GM18505 (cell line): ENCODE measurements at regions not wholly inside any gene's neighbourhood (a gene's known extent, or its start where the extent isn't known, plus 50 kb on each side); places are given as distances from the start of the nearest gene placed in this dataset.

ENCODE experiments used
- ATAC-seq: cut with Tn5 transposase; IDR thresholded peaks from one replicate; pipeline ENCODE4 v1.9.1; 2021; ENCODE audit not compliant: unreplicated experiment
- POLR2A ChIP-seq: IDR thresholded peaks from 4 replicates; pipeline ENCODE4 v1.6.1; 2011; ENCODE audit warnings: borderline replicate concordance; ENCODE audit not compliant: insufficient read depth, insufficient read length; ENCODE audit errors: extremely low read depth

DNA sequence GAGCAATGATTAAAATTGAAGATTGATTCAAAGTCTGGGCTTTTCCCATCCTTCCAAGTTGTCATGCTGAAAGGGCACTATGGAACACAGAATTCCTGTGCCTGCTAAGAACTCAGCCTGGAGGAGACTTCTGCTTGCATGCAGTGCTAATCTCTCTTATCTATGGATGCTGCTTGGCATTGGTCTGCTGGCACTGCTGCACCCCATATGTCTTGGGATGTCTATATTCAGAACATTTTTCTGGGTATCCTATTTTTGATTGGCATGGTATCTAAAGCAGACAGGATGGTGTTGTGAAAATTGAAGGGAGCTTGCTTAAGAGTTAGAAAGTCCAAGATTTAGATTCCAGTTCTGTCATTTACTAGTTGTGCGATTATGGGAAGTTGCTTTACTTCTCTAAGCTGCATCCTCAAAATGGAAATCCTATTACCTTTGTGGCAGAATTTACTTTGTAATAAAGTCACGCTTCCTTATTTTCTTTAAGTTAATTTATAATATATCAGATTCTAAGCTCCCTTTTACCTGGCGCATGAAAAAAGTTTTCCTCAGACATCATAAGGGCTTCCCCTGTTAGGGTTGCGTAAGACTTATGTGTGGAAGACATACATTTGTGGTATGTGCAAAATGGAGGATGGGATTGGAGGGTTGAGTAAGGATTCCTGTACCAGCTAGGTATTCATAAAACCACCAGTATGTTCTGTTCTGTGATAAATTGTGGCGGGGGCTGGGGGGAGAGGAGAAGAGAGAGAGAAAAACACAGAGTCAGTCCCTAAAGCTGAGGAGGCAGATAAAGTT, 254.0 kb downstream of the DMAC1 start:
- TF ChIP-seq POLR2A: no peak
- ATAC-seq: no peak

DNA sequence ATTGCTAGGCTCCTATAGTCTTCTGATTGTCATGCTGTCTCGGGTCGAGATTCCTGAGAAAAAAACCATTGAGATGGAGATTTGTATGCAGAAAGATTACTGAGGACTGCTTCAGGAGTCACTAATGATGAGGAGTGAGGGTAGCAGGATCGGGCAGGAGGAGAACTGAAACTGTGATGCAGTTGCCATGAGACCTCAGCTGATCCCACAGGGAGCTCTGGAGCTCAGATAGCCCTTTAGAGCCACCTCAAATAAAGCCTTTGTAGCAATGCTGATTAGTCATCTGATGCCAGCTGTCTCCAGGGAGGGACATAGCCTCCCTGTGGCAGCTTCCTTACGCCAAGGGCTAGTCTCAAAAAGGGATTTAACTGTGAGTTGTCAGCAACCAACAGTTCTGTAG, 256.9 kb downstream of the DMAC1 start:
- ATAC-seq: no peak
- no peak for TF ChIP-seq POLR2A

DNA sequence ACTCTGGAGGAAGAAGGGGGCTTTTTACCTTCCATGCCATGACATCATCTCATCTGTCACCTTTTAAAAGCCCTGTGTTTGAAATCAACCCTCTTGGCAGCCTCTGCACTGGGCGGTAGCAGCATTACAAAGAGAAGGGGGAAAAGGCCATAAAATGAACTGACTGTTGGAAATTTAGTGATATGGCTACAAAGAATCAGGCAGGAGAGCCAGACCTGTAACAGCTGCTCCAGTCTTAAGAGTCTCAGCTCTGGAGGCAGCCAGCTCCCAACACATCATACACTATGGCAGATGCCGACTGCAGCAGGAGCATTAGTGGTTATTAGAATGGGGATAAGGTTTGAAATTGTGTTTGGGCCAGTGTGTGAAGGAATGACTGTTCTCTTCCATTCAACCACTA, 257.5 kb downstream of the DMAC1 start:
- no peak for TF ChIP-seq POLR2A
- ATAC-seq: no peak

DNA sequence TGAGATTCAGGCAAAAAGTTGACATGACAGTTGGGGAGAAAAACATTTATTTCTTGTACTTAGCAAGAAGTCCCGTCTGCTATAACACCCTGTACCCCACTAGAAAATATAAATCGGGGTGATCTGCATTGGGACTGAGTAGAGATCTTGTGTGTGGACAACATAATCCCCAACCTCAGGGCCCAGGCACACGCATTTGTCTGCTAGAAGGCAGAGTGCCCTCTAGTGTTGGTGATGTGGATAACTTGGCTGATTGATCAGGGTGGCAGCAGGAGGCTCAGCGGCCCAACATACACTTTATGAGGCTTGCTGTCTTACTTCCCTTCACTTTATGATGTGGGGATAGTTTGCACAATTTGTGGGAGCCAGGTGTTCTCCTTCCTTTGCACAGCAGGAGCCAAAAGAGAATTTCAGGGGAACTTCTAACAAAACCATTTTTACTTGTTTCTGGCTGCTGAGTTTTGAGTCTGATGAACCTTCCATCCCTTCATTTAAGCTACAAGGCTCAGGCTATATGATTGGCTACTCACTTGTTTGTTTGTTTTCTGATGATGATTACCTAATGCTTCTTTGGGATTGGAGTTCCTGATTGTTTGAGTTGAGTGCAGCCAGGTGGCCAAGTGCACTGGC, 263.2 kb downstream of the DMAC1 start:
- no peak for TF ChIP-seq POLR2A
- peak; percentile 93 for ATAC-seq

DNA sequence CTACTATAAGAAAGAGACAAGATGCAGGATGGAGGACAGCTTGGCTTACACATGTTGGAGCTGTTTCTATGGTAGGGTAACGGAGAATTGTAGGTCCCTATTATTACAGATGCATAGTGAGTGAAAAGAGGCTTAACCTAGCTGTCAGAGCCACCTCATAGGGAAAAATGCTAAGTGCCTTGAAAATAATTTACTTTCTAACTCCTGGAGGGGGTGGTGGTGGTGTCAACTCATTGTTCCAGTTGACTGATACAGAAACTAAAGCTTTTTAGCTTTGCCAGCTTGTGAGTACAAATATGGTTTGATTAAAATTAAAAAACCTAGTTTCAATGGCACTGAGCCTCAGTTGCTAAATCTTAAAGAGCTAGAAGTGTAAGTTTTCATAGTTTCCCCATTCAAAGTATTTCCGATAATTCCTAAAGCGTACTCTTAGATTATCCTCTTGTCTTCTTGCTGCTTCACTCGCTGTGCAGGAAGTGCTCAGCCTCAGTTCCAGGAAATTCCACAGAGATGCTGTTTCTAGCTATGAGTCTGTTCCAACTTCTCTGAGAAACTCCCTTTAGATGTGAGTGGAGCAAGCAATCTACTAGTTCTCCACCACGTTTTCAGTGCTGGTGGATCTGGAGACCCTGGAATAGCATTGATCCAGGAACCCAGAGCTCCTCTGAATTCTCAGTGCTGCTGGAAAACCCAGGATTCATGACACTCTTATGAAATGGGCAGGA, 265.2 kb downstream of the DMAC1 start:
- TF ChIP-seq POLR2A: no peak
- ATAC-seq: no peak

DNA sequence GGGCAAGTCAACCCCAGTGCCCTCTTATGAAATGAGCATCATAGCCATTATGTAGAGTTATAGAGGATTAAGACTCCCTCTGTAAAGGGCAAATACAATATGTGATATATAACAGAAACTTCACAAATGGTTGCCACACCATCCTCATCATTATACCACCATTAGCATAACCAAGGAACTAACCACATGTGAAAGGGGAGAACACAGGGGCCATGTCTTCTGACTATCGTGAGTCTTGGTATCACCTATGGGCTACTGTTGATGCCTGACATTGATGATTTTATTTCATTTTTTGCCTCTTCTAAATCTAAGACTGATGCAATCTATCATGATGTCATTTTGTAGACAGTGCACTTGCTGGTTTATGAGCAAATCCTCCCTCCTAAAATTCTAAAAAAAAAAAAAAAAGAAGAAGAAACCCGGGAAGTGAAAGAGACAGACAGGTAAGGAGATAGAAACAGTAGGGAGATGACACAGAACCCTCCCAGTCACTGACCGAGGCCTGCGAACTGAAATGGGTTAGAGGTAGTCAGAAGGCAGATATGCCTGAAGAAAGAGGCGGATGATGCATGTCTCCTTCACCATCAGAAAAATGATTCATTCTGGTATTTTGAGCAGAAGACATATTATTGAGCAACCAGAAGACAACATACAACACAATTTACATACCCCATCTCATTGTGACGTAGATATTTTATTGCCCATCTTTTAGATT, 266.0 kb downstream of the DMAC1 start:
- ATAC-seq: no peak

DNA sequence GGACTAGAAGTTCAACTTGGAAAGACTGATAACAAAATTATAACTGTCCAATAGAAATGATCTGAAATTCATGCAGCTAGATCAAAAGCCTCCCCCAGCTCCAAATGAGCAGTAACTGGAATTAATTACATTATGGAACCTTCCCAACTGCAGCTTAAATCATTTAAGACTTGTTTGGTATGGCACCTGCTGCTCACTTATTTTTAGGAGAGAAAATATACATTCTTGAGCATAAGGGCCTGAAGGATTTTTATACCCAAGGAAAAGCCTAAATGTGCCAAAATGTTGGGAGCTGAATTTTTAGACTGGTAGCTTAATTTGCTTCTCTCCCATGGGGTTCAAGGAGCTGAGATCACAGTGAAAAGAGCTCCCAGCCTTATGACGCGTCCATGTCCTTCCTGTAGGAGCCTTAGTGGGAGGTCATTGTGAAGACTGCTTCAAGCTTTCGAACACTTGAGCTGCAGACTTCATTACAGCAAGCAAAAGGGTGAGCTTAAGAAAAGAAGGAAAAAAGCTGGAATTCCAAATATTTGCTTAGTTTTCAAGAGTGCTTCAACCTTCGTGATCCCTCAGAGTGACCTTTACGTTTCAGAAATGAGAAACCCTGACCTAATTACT, 276.0 kb downstream of the DMAC1 start:
- no peak for TF ChIP-seq POLR2A
- no peak for ATAC-seq

More for the DNA sequence above, 266.0 kb downstream of the DMAC1 start:
- TF ChIP-seq POLR2A: no peak

DNA sequence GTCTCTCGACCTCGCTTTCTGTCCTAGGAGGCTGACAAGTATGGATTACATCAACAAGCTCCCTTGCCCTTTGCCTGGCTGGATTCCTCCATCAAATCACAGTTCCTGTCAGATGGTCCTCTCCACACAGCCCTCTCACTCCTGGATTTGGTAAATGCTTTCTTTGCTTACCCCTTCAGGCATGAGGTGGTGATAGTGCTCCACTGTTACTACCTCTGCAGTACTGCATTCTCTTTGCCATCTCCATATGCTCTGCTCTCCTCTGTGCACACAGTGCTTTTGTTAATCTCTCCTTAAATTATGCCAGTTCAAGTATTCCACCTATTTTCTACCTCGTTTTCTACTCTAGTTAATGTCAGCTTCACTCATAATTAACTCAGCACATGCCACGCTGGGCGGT, 279.2 kb downstream of the DMAC1 start:
- ATAC-seq: no peak
- no peak for TF ChIP-seq POLR2A

DNA sequence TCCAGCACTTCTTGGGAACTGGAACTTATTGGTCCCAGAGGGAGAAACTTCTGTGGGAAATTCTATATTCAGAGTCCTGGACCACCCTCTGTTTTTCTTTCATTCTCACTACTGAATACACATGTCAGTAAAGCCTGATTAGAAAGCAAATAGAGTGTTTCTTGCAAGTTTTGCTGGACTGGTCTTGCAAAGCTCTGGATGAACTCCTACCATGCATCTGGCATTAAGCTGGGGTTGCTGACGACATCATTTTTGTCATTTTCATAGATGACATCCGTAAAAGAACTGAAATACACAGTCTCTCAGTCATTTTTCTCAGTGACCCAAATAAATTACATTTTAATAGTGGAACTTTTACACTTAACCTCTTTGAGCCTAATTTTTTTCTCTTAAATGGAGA, 283.2 kb downstream of the DMAC1 start:
- ATAC-seq: no peak
- TF ChIP-seq POLR2A: no peak

DNA sequence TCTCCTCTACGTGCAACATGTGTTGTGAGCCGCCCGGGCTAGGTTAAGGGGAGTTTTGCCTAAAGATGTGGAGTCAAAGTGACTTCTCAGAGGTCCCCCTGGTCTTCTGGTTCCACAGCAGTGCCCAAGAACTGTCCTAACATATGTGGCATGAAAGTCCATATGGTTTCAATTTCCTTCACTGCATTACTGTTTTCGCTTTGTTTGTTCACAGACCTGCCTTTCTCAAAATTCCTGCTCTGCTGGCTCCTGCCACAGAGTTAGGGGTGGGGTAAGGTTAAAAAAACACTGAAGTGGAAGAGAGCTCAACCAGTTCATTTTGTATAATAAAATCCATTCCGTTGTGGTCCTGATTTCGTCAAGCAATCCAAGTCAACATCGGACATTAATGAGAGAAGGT, 289.4 kb downstream of the DMAC1 start:
- TF ChIP-seq POLR2A: no peak
- no peak for ATAC-seq

DNA sequence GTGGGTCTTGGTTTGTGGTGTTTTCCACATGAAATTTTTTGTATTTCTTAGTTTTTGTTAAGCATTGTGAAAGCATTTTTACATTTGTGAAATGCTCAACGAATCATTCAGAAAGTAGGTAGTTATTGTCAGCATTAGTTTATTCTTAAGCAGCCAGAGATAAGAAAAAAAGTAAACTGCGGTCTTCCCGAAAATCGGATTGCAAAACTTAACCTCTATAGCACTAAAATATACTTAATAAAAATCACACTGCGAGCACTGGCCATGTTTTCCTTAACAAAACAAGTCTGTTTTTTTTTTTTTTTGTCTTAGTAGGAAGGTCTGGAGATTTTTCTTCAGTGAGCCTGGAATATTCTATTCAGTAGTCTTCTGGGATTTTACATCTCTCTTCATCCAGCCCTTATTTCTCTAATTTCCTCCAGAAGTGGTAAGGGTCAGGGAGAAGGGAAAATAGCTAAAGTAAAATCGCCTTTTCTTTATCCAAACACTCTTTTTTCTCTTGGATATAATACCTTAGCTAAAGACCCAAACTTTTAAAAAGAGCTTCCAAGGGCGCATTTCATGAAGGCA, 289.9 kb downstream of the DMAC1 start:
- ATAC-seq: no peak

DNA sequence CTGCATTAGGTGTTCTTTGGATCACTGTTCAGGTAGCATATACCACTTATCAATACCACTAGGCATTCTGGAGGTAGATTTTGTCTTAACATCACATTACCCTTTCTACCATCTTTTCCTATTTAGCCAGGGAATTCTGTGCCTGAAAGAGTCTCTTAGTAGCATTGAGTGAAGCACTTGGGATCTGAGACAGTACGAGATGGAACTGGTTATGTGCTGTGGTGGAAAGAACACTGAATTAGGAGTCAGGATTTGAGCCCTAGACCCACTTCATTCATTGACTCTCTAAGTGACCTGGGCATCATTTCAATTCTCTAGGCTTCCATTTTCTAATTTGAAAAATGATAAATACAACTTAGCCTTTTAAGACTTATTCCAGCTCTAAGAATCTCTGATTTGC, 291.1 kb downstream of the DMAC1 start:
- TF ChIP-seq POLR2A: no peak

More for the DNA sequence above, 289.9 kb downstream of the DMAC1 start:
- no peak for TF ChIP-seq POLR2A

More for the DNA sequence above, 291.1 kb downstream of the DMAC1 start:
- no peak for ATAC-seq
